HEK293 (cell line): ENCODE measurements at regions not wholly inside any gene's neighbourhood (a gene's known extent, or its start where the extent isn't known, plus 50 kb on each side); places are given as distances from the start of the nearest gene placed in this dataset.

Experiments used
- CTCF ChIA-PET: fragments of 350-600 bp; formaldehyde crosslinking; extraction: SDS; loops from one replicate; lab custom pipeline; 2021; ENCODE audit warnings: antibody characterized with exemption; lab: Yijun Ruan, JAX
- POLR2A ChIA-PET: fragments of 300-600 bp; formaldehyde crosslinking; extraction: SDS; loops from one replicate; lab custom pipeline; 2020; ENCODE audit warnings: antibody characterized with exemption, inconsistent platforms; lab: Yijun Ruan, JAX
- H3K27ac ChIP-seq: fragments of 200-500 bp; sonication (Bioruptor generic); 2 replicates; pipeline ENCODE4 v1.5.1; 2014; ENCODE audit warnings: low read depth, low read length, control low read depth, inconsistent platforms; ENCODE audit errors: extremely low read depth
- H3K36me3 ChIP-seq, 2 experiments: fragments of 200-500 bp in 1 of 2; sonication (Bioruptor generic) in 1 of 2; 1 replicate in 1 of 2; 2 replicates in 1 of 2; pipeline ENCODE4 v1.5.1; 2014 to 2017; ENCODE audit warnings: inconsistent platforms in 2 of 2, low read length in 2 of 2; ENCODE audit not compliant: control insufficient read depth in 2 of 2, insufficient read depth in 1 of 2
- H3K4me1 ChIP-seq: fragments of 200-500 bp; sonication (Bioruptor generic); 2 replicates; pipeline ENCODE4 v1.5.1; 2014; ENCODE audit warnings: mild to moderate bottlenecking, low read length, inconsistent platforms; ENCODE audit not compliant: control insufficient read depth, insufficient read depth
- H3K4me3 ChIP-seq: 2 replicates; pipeline ENCODE4 v1.5.1; 2011; ENCODE audit warnings: low read depth, mild to moderate bottlenecking, control low read depth, low read length, moderate library complexity
- H3K9me3 ChIP-seq: fragments of 200-500 bp; sonication (Bioruptor generic); 2 replicates; pipeline ENCODE4 v1.5.1; 2014; ENCODE audit warnings: low read depth, low read length, inconsistent platforms; ENCODE audit not compliant: control insufficient read depth, insufficient read depth
- ATF2 ChIP-seq: fragments of 450-650 bp; formaldehyde crosslinking; IDR thresholded peaks from 2 replicates; pipeline ENCODE4 v1.5.1; 2016; ENCODE audit warnings: missing biosample characterization, missing genetic modification characterization, low read depth
- ELK4 ChIP-seq: IDR thresholded peaks from 2 replicates; pipeline ENCODE4 v1.6.1; 2011; ENCODE audit warnings: mild to moderate bottlenecking, low read depth, low read length, borderline replicate concordance
- GFI1B ChIP-seq: fragments of 450-650 bp; formaldehyde crosslinking; IDR thresholded peaks from 2 replicates; pipeline ENCODE4 v1.5.1; 2016; ENCODE audit warnings: missing biosample characterization, missing genetic modification characterization
- REST ChIP-seq: fragments of 450-650 bp; formaldehyde crosslinking; IDR thresholded peaks from 2 replicates; pipeline ENCODE4 v1.5.1; 2016; ENCODE audit warnings: missing biosample characterization, missing genetic modification characterization
- SETDB1 ChIP-seq: IDR thresholded peaks from one replicate; pipeline ENCODE4 v1.6.1; 2017; ENCODE audit warnings: mild to moderate bottlenecking, low read length, moderate library complexity, mixed read lengths; ENCODE audit not compliant: insufficient read length
- SP2 ChIP-seq: fragments of 450-650 bp; formaldehyde crosslinking; IDR thresholded peaks from 2 replicates; pipeline ENCODE4 v1.5.1; 2016; ENCODE audit warnings: missing biosample characterization, missing genetic modification characterization
- ZNF146 ChIP-seq: fragments of 450-650 bp; formaldehyde crosslinking; IDR thresholded peaks from 2 replicates; pipeline ENCODE4 v1.5.1; 2016; ENCODE audit warnings: missing biosample characterization, missing genetic modification characterization
- ZNF48 ChIP-seq: fragments of 450-650 bp; formaldehyde crosslinking; IDR thresholded peaks from 2 replicates; pipeline ENCODE4 v1.5.1; 2016; ENCODE audit warnings: missing biosample characterization, missing genetic modification characterization
- ZNF514 ChIP-seq: fragments of 450-650 bp; formaldehyde crosslinking; IDR thresholded peaks from 2 replicates; pipeline ENCODE4 v1.5.1; 2016; ENCODE audit warnings: missing biosample characterization, missing genetic modification characterization
- ZNF645 ChIP-seq: fragments of 450-650 bp; formaldehyde crosslinking; IDR thresholded peaks from 2 replicates; pipeline ENCODE4; 2016; ENCODE audit warnings: missing biosample characterization, missing genetic modification characterization
- ZNF777 ChIP-seq: fragments of 450-650 bp; formaldehyde crosslinking; IDR thresholded peaks from 2 replicates; pipeline ENCODE4 v1.5.1; 2017; ENCODE audit warnings: missing biosample characterization, missing genetic modification characterization, borderline replicate concordance
- ZNF791 ChIP-seq: fragments of 450-650 bp; formaldehyde crosslinking; IDR thresholded peaks from 2 replicates; pipeline ENCODE4 v1.5.1; 2016; ENCODE audit warnings: missing biosample characterization, missing genetic modification characterization

- Histone ChIP-seq H3K27ac (no peak overlapping the region), H3K4me1 (no peaks in the 10 kb centered on the region), H3K36me3 (no peaks in the 10 kb centered on the region), H3K9me3 (no peaks in the 10 kb centered on the region), H3K4me3 (no peak overlapping the region)
- TF ChIP-seq ZNF645 (tag by site-specific recombination): no peak
- no peak for TF ChIP-seq ZNF146 (tag by site-specific recombination)
- no peak for TF ChIP-seq ZNF791
- TF ChIP-seq SETDB1: no peak
- TF ChIP-seq ELK4: no peak
- no peak for TF ChIP-seq ZNF777 (tag by site-specific recombination)
- POLR2A ChIA-PET: no interaction called here
- CTCF ChIA-PET: interaction anchor here (0.6 kb wide), 1 partner anchor 418 kb away, joined by 3 read pairs; no protein-coding TSS in a partner anchor
These were observed 196.5 kb upstream of the CDH9 start for GRCh38 chr5:27234916-27235315.

- ChIA-PET CTCF (interaction anchor here (0.5 to 0.7 kb wide), 2 partner anchors 17 to 1913 kb away, joined by 3 to 4 read pairs; no protein-coding TSS in a partner anchor), POLR2A (no interaction called here)
- Histone ChIP-seq H3K4me3 (no peak overlapping the region), H3K36me3 (no peaks in the 10 kb centered on the region), H3K9me3 (no peaks in the 10 kb centered on the region), H3K4me1 (no peaks in the 10 kb centered on the region), H3K27ac (no peak overlapping the region)
- TF ChIP-seq ZNF514 (tag by site-specific recombination) (no peak), ATF2 (tag by site-specific recombination) (peak; percentile 54; the same call in 1 of the 2 replicates)
These were observed 183.0 kb upstream of the CDH9 start for GRCh38 chr5:27221410-27221809.

GRCh38 chr5:27220752-27221151 is 182.4 kb upstream of the CDH9 start:
- POLR2A ChIA-PET: no interaction called here
- TF ChIP-seq ZNF48 (tag by site-specific recombination) (no peak), SP2 (tag by site-specific recombination) (no peak), GFI1B (tag by site-specific recombination) (no peak), ZNF514 (tag by site-specific recombination) (no peak), REST (tag by site-specific recombination) (no peak)
- CTCF ChIA-PET: interaction anchor here (0.5 to 0.6 kb wide), 2 partner anchors 100 to 1914 kb away, joined by 3 to 4 read pairs; no protein-coding TSS in a partner anchor
- Histone ChIP-seq H3K27ac (no peak overlapping the region), H3K4me3 (no peak overlapping the region), H3K36me3 (no peaks in the 10 kb centered on the region), H3K9me3 (no peaks in the 10 kb centered on the region), H3K4me1 (no peaks in the 10 kb centered on the region)
